Cardiac septum (tissue), 1 donor: ENCODE measurements at regions not wholly inside any gene's neighbourhood (a gene's known extent, or its start where the extent isn't known, plus 50 kb on each side); places are given as distances from the start of the nearest gene placed in this dataset.

Experiments
- DNase-seq: peaks from one replicate; pipeline ENCODE4 v3.0.0-alpha.2; 2020; ENCODE audit warnings: low spot score
- intact Hi-C: fragments of 100-400 bp; cut with DNase I; formaldehyde crosslinking; loops from one replicate; pipeline ENCODE4 v1.14.0; 2022
- donor health status: DM: no; HTN: no; CAD: no.

DNA sequence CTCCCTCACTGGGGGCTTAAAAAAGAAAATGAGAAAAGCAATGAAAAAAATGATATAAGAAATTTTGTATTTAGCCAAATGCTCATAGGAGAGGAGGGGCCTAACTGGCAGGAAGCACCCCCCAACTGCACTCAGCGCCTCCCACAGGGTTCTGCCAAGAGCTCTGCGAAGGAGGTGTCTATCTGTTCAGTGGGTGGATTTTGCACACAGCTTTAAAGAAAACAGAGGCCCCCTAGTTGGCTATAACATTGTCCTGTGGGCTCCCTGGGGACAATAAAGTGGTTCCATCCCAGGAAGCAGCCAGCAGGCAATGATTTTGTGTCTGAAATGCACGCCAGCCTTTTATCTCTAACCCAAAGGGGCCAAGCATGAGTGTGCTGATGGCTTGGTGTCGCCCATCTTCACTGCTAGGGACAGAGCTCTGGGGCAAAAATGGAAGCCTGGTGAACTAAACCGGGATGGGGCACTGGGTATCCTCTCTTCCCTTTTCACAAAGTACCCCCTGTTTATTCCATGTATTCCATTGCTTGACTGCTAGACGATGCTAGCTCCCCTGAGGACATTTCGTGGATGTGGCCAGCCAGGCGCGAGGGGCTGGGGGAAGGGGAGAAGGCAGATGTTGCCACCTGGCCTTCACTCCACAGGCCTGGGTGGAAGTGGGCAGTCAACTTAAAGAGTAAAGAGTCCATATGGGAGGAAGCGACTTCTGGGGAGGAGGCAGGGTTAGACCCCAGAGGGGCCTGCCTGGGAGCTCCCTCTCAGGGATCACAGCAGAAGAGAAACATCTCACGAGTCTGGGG, 205.7 kb downstream of the CYP26B1 start:
- peak; percentile 49 for DNase-seq
- intact Hi-C loops: no loop called here

DNA sequence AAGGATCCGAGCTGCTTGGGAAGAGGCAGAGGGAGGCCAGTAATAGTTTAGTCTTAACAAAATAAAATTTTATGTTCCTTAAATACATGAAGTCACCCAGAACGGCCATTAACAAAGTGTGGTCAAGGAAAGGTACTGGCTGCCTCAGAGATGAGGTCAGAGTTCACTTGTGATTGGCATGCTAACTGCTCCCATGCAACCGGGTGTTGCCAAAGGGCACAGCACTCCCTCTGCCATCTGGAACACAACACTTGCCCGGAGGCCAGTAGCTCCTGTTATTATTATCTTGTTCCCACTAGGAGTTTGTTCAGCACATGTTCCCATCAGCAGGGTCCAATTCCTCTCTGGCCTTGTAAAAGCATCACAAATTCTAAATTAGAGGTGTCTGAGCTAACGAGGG, 207.0 kb downstream of the CYP26B1 start:
- intact Hi-C loops: no loop called here
- DNase-seq: no peak

DNA sequence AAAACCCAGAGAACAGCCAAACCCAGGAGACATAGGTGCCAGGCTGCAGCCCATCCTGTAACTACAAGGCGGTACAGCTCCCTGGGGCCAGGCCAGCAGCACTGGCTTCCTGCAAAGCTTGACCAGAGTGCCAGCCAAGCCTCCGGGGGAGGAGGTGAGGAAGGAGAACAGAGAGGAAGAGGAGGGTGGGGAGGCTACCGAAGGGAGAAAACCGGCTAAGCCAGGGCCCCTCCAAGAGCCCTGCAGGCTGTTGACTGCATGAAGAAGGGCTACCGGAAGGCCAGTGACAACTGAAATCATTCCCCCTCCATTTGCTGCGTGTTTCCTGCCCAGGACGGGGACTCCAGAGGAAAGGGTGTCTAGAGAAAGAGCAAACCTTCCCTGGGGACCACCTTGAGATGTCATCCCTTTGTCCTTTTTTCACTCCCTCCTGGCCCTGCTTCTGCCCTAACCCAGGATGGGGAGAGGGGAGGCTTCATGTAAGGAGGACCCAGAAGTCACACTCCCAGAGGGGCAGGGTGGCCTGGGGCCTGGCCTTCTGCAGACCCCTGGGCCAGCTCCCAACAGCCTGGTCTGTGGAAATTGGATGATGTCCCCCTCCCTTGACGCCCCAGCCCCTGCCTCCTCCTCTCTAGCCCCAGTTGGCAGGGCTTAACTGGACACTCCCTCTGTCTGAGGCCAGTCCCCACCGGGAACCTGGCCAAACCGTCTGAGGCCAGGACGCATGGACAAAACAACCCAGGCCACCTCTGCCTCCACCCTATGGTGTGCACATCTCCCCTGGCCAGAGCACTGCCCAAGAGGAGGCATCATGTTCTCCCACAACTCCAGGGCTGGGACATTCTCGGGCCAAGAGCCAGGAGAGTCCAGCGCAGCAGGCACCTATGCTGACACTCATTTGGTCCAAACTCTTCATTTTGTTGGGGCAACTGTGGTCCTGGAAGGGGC, 207.8 kb downstream of the CYP26B1 start:
- DNase-seq: peak; percentile 65
- intact Hi-C loops: no loop called here

GRCh38 chr2:71938659-71939587, 208.7 kb downstream of the CYP26B1 start:
- intact Hi-C loops: no loop called here
- DNase-seq: peak; percentile 71

DNA sequence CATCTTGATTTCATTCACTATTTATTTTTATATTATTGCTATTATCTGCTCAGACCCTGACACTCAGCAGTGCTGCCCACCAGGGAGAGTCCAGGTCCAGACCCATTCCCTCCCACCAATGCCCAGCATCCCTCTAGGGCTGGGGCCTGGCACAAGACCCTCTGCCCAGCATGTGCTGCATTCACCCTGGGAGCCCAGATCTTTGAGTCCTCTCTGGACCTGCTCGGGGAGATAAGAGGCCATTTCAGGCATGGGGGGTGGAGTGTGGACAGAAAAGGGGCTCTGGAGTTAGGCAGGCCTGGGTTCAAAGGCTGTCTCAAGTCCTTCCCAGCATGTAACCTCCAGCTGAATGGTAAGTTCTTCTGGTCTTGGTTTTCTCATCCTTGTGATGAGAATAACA, 209.6 kb downstream of the CYP26B1 start:
- no peak for DNase-seq
- intact Hi-C loops: no loop called here

- no peak for DNase-seq
- intact Hi-C loops: no loop called here
Measured at GRCh38 chr2:71937396-71937795, 210.3 kb downstream of the CYP26B1 start.

DNA sequence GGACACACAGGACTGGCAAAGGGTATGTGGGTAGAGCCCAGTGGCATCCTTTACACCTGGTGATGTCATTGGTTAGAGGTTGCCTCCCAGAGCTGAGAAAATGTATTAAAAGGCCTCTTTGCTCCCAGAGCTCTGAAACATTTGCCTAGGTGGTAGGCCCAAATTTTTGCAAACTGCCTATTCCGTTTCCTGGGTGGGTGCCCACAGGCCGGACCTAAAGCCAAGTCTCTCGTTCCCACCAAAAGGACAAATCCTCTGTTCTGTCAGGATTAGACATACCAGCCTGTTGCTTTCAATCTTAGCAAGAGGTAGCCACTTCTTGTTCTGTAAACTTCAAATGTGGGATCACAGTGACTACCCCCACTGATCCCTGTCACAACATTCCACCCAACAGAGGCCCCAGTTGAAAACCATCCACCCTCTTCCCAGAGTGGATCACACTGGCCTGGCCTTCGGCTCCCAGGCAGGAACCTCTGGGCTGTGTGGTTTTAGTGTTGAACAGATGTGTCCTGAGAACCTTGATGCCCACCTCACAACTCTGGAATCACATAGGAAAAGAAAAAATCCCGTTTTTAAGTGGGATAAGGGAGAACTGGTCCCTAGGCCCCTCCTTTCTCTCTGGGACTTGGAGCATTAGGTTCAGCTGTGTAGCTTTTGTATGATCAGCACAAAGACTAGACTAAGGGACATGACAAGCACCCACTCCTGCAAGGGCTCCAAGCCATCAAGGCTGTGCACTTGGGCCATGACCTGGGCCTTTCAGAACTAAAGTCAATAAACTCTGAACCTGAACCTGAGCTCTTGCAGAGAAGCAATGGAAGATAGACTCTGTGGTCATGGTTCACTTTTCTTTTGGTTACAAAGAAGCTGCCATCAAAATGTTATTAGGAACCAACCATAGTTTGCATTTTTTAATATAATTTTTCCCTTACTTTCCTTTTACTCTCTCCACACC, 211.3 kb downstream of the CYP26B1 start:
- intact Hi-C loops: no loop called here
- no peak for DNase-seq

- DNase-seq: peak; percentile 46
- intact Hi-C loops: no loop called here
Measured at GRCh38 chr2:71935262-71935848, 212.3 kb downstream of the CYP26B1 start.

GRCh38 chr2:71934595-71935261, 212.9 kb downstream of the CYP26B1 start:
- peak; percentile 56 for DNase-seq
- intact Hi-C loops: no loop called here

GRCh38 chr2:71934320-71934593, 213.4 kb downstream of the CYP26B1 start:
- intact Hi-C loops: no loop called here
- no peak for DNase-seq

DNA sequence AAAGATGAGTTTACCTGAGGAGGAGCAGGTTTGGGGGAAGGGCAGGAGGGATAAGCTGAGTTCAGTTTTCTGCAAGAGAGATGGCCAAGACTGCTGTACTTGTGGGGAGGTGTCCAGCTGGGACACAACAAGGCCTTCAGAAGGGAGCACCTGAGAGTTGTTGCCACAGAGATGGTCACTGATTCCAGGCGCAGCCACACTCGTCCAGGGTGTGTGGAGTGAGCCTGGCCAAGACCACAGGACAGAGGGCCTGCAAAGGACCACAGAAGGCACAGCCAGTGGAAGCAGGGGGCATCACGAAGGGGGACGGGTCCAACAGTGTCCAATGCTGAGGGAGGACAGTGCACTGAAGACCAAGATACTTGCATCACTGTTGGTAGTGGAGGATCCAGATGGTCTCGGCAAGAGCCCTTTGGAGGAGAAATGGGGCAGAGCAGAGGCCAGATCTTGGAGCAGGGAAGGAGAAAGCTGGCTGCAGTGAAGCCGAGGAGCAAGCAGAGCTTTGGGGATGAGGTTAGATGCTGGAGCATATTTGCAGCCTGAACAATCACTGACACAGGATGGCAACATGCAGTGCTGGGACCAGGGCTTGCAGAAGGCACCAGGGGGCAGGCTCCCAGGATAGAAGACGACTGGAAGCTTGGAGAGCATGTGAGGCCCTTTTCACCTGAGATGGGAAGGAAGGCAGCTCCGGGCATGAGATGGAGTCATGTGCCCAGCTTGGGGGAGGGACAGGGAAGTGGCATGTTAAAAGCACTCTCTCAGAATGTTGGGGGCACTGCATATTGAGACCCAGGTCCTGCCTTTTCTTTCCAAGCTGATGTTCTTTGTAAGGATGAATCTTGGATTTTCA, 214.0 kb downstream of the CYP26B1 start:
- DNase-seq: peak; percentile 67
- intact Hi-C loops: no loop called here

- peak; percentile 71 for DNase-seq
- intact Hi-C loops: no loop called here
Measured at GRCh38 chr2:71932780-71933466, 214.7 kb downstream of the CYP26B1 start.

DNA sequence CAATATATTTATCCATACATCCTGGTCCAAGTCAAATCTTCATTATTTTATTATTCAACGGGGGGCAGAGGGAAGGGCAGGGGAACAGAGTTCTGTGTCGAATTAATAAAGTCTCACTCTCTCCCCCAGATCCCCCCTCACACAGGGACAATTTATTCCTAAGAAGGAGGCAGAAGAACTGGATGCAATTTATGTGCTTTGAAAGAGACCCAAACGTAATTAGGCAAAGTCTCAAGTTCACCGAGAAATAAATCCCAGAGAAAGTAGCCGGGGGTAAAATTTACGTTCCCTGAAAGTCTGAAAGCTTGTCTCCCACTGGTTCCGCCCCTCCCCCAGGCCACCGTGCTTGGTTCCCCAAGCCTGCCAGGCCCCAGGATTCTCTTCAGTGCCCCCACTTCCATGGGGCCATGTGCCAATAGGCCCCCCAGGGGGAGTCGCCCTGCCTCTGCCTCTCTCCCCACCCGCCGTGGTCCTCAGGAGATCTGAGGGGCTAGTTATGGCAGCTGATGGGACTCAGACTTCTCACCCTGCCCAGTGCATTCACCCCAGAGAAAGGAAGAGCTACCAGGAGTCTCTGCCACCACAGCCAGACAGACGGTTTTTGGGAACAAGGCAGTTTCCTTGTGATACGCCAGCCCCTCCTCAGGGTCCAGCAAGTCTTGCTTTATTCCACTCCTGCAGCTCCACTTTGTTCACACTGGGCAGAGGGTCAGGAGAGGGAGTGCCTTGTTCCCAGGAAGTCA, 215.5 kb downstream of the CYP26B1 start:
- intact Hi-C loops: no loop called here
- peak; percentile 56 for DNase-seq

- DNase-seq: peak; percentile 65
- intact Hi-C loops: no loop called here
Measured at GRCh38 chr2:71930049-71930681, 217.5 kb downstream of the CYP26B1 start.

- no peak for DNase-seq
- intact Hi-C loops: loop anchor here (10.0 kb wide), 1 partner anchor 815 kb away; no protein-coding TSS in a partner anchor
Measured at GRCh38 chr2:71929482-71929772, 218.2 kb downstream of the CYP26B1 start.
